ENCODE measurements at regions not wholly inside any gene's neighbourhood (a gene's known extent, or its start where the extent isn't known, plus 50 kb on each side); places are given as distances from the start of the nearest gene placed in this dataset.
A peak's percentile ranks its signal among the peaks of the same experiment; 100 is the strongest.
"Not testable (repeated sequence)": the region's sequence is repeated elsewhere in the genome, so short reads cannot be mapped to it uniquely, and the experiment has no call there.

- ATAC-seq (no peak), DNase-seq (ENCODE audit: missing footprints) (no peak)
- intact Hi-C loops (cut with DNase I) = no loop called here
These were observed 161.7 kb downstream of the RND3 start for GRCh38 chr2:150325656-150326314.

- DNase-seq (ENCODE audit: missing footprints); ATAC-seq; intact Hi-C loops (cut with DNase I): not testable (repeated sequence)
These were observed 164.4 kb downstream of the RND3 start for GRCh38 chr2:150323071-150323470.

- ATAC-seq (no peak), DNase-seq (ENCODE audit: missing footprints) (no peak)
- intact Hi-C loops (cut with DNase I) = no loop called here
These were observed 166.9 kb downstream of the RND3 start for GRCh38 chr2:150320608-150321007.

GRCh38 chr2:150319658-150320555 lies 167.6 kb downstream of the RND3 start:
- DNase-seq (ENCODE audit: missing footprints) (no peak), ATAC-seq (no peak)
- intact Hi-C loops (cut with DNase I) = no loop called here

GRCh38 chr2:150319085-150319484 lies 168.4 kb downstream of the RND3 start:
- ATAC-seq (no peak), DNase-seq (ENCODE audit: missing footprints) (no peak)
- intact Hi-C loops (cut with DNase I) = no loop called here

- DNase-seq (ENCODE audit: missing footprints) = no peak
- no peak for ATAC-seq
- intact Hi-C loops (cut with DNase I) = no loop called here
These were observed 175.2 kb downstream of the RND3 start for GRCh38 chr2:150312271-150312670.

GRCh38 chr2:150309311-150310080 lies 178.0 kb downstream of the RND3 start:
- ATAC-seq (peak; percentile 31), DNase-seq (ENCODE audit: missing footprints) (no peak)
- intact Hi-C loops (cut with DNase I) = loop anchor here (10.0 kb wide), 1 partner anchor 65 kb away; no protein-coding TSS in a partner anchor

GRCh38 chr2:150307258-150307657 lies 180.2 kb downstream of the RND3 start:
- no peak for ATAC-seq
- intact Hi-C loops (cut with DNase I) = loop anchor here (10.0 kb wide), 1 partner anchor 68 kb away; no protein-coding TSS in a partner anchor
- no peak for DNase-seq (ENCODE audit: missing footprints)

GRCh38 chr2:150303281-150303680 lies 184.2 kb downstream of the RND3 start:
- no peak for DNase-seq (ENCODE audit: missing footprints)
- intact Hi-C loops (cut with DNase I) = loop anchor here (10.0 kb wide), 1 partner anchor 72 kb away; no protein-coding TSS in a partner anchor
- ATAC-seq = no peak

- intact Hi-C loops (cut with DNase I) = loop anchor here (5.0 kb wide), 1 partner anchor 189 kb away; the partner anchor contains the start of gene RND3
- ATAC-seq (no peak), DNase-seq (ENCODE audit: missing footprints) (no peak)
These were observed 188.7 kb downstream of the RND3 start for GRCh38 chr2:150298571-150299305.

GRCh38 chr2:150296770-150297546 lies 190.5 kb downstream of the RND3 start:
- intact Hi-C loops (cut with DNase I) = loop anchor here (5.0 kb wide), 1 partner anchor 190 kb away; the partner anchor contains the start of gene RND3
- ATAC-seq (peak; percentile 85), DNase-seq (ENCODE audit: missing footprints) (no peak)

GRCh38 chr2:150295544-150295943 lies 191.9 kb downstream of the RND3 start:
- DNase-seq (ENCODE audit: missing footprints) (no peak), ATAC-seq (no peak)
- intact Hi-C loops (cut with DNase I) = loop anchor here (5.0 kb wide), 1 partner anchor 192 kb away; the partner anchor contains the start of gene RND3

- intact Hi-C loops (cut with DNase I) = no loop called here
- DNase-seq (ENCODE audit: missing footprints) = no peak
- ATAC-seq = no peak
These were observed 193.7 kb downstream of the RND3 start for GRCh38 chr2:150293771-150294170.

GRCh38 chr2:150292807-150293206 lies 194.7 kb downstream of the RND3 start:
- intact Hi-C loops (cut with DNase I) = no loop called here
- DNase-seq (ENCODE audit: missing footprints) = no peak

GRCh38 chr2:150292192-150292591 lies 195.3 kb downstream of the RND3 start:
- intact Hi-C loops (cut with DNase I) = no loop called here
- no peak for ATAC-seq

More at GRCh38 chr2:150292807-150293206, 194.7 kb downstream of the RND3 start:
- no peak for ATAC-seq

GRCh38 chr2:150286730-150287362 lies 200.6 kb downstream of the RND3 start:
- no peak for ATAC-seq
- intact Hi-C loops (cut with DNase I) = no loop called here
- no peak for DNase-seq (ENCODE audit: missing footprints)

More at GRCh38 chr2:150292192-150292591, 195.3 kb downstream of the RND3 start:
- no peak for DNase-seq (ENCODE audit: missing footprints)

- intact Hi-C loops (cut with DNase I) = no loop called here
- ATAC-seq = no peak
- no peak for DNase-seq (ENCODE audit: missing footprints)
These were observed 203.4 kb downstream of the RND3 start for GRCh38 chr2:150284116-150284515.

Data from Right ventricle myocardium inferior (tissue), 1 donor.